ENCODE measurements at regions not wholly inside any gene's neighbourhood (a gene's known extent, or its start where the extent isn't known, plus 50 kb on each side); places are given as distances from the start of the nearest gene placed in this dataset.

- FAIRE-seq (no peak), DNase-seq (no peak)
- H3K9me3 ChIP-seq (ENCODE audit: control insufficient read depth in 2 of 3, insufficient read depth in 1 of 3, low read length in 3 of 3) = no peaks in the 10 kb centered on the region
- H3K9ac ChIP-seq (ENCODE audit: low read length in 3 of 3) = no peak overlapping the region
- H3K36me3 ChIP-seq (ENCODE audit: control insufficient read depth in 2 of 3, insufficient read depth in 3 of 3, low read length in 3 of 3) = no peaks in the 10 kb centered on the region
- H3K27ac ChIP-seq (ENCODE audit: low read depth in 2 of 2, low read length in 2 of 2) = no peak overlapping the region
- no peak overlapping the region for H3K4me3 ChIP-seq (ENCODE audit: low read length in 3 of 3)
- H3K27me3 ChIP-seq (ENCODE audit: control insufficient read depth, insufficient read depth, low read length) = no peaks in the 10 kb centered on the region
- intact Hi-C loops (cut with DNase I) = no loop called here
- H3K4me1 ChIP-seq (ENCODE audit: control insufficient read depth in 2 of 3, insufficient read depth in 2 of 3, low read depth in 1 of 3, low read length in 3 of 3) = no peaks in the 10 kb centered on the region
- no peak for TF ChIP-seq CTCF (IDR thresholded peaks at IDR 0.05; ENCODE audit: borderline replicate concordance, extremely low read depth, insufficient read depth)
These were observed 72.2 kb upstream of the GNAO1 start for GRCh38 chr16:56119133-56119532.

GRCh38 chr16:56116577-56116964 lies 74.7 kb upstream of the GNAO1 start:
- H3K9ac ChIP-seq (ENCODE audit: low read length in 3 of 3) = no peak overlapping the region
- H3K36me3 ChIP-seq (ENCODE audit: control insufficient read depth in 2 of 3, insufficient read depth in 3 of 3, low read length in 3 of 3) = no peaks in the 10 kb centered on the region
- H3K4me3 ChIP-seq (ENCODE audit: low read length in 3 of 3) = no peak overlapping the region
- no peak overlapping the region for H3K27ac ChIP-seq (ENCODE audit: low read depth in 2 of 2, low read length in 2 of 2)
- no peaks in the 10 kb centered on the region for H3K4me1 ChIP-seq (ENCODE audit: control insufficient read depth in 2 of 3, insufficient read depth in 2 of 3, low read depth in 1 of 3, low read length in 3 of 3)
- H3K9me3 ChIP-seq (ENCODE audit: control insufficient read depth in 2 of 3, insufficient read depth in 1 of 3, low read length in 3 of 3) = no peaks in the 10 kb centered on the region
- FAIRE-seq = no peak
- intact Hi-C loops (cut with DNase I) = no loop called here
- TF ChIP-seq CTCF (IDR thresholded peaks at IDR 0.05; ENCODE audit: borderline replicate concordance, extremely low read depth, insufficient read depth) = no peak
- no peak for DNase-seq
- no peaks in the 10 kb centered on the region for H3K27me3 ChIP-seq (ENCODE audit: control insufficient read depth, insufficient read depth, low read length)

- Histone ChIP-seq H3K36me3 (ENCODE audit: control insufficient read depth in 2 of 3, insufficient read depth in 3 of 3, low read length in 3 of 3) (no peaks in the 10 kb centered on the region), H3K9ac (ENCODE audit: low read length in 3 of 3) (no peak overlapping the region), H3K4me3 (ENCODE audit: low read length in 3 of 3) (no peak overlapping the region), H3K27ac (ENCODE audit: low read depth in 2 of 2, low read length in 2 of 2) (no peak overlapping the region), H3K4me1 (ENCODE audit: control insufficient read depth in 2 of 3, insufficient read depth in 2 of 3, low read depth in 1 of 3, low read length in 3 of 3) (no peaks in the 10 kb centered on the region), H3K9me3 (ENCODE audit: control insufficient read depth in 2 of 3, insufficient read depth in 1 of 3, low read length in 3 of 3) (no peaks in the 10 kb centered on the region), H3K27me3 (ENCODE audit: control insufficient read depth, insufficient read depth, low read length) (no peaks in the 10 kb centered on the region)
- FAIRE-seq (no peak), DNase-seq (peak in 1 of 5 donors; percentile 37)
- no peak for TF ChIP-seq CTCF (IDR thresholded peaks at IDR 0.05; ENCODE audit: borderline replicate concordance, extremely low read depth, insufficient read depth)
- intact Hi-C loops (cut with DNase I) = no loop called here
These were observed 75.3 kb upstream of the GNAO1 start for GRCh38 chr16:56115817-56116576.

GRCh38 chr16:56113223-56113622 lies 78.1 kb upstream of the GNAO1 start:
- H3K9ac ChIP-seq (ENCODE audit: low read length in 3 of 3) = no peak overlapping the region
- intact Hi-C loops (cut with DNase I) = no loop called here
- H3K27me3 ChIP-seq (ENCODE audit: control insufficient read depth, insufficient read depth, low read length) = no peaks in the 10 kb centered on the region
- no peak overlapping the region for H3K4me3 ChIP-seq (ENCODE audit: low read length in 3 of 3)
- DNase-seq = no peak
- no peak overlapping the region for H3K27ac ChIP-seq (ENCODE audit: low read depth in 2 of 2, low read length in 2 of 2)
- no peaks in the 10 kb centered on the region for H3K4me1 ChIP-seq (ENCODE audit: control insufficient read depth in 2 of 3, insufficient read depth in 2 of 3, low read depth in 1 of 3, low read length in 3 of 3)
- no peaks in the 10 kb centered on the region for H3K36me3 ChIP-seq (ENCODE audit: control insufficient read depth in 2 of 3, insufficient read depth in 3 of 3, low read length in 3 of 3)
- FAIRE-seq = no peak
- H3K9me3 ChIP-seq (ENCODE audit: control insufficient read depth in 2 of 3, insufficient read depth in 1 of 3, low read length in 3 of 3) = no peaks in the 10 kb centered on the region
- TF ChIP-seq CTCF (IDR thresholded peaks at IDR 0.05; ENCODE audit: borderline replicate concordance, extremely low read depth, insufficient read depth) = no peak

Data from kidney (tissue), 13 donors.